ENCODE measurements at regions not wholly inside any gene's neighbourhood (a gene's known extent, or its start where the extent isn't known, plus 50 kb on each side); places are given as distances from the start of the nearest gene placed in this dataset.

DNA sequence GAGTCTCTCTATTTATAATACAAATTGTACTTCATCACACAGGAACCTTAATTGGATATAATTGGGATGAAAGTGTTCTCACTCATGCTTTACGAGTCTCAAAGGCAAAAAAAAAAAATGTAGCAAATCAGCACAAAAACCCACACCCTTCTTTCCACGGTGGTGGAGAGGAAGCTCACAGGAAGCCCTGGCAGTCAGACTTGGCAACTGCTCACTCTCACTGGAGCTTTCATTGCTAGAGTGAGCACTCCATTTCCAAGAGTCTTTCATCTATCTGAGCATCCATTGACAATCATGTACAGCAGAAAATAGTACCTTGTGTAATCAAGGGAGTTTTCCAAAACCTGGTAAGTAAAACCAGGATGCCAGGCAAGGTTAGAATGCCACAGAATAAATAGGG is 2159.4 kb upstream of the AGA start:
- no peak for DNase-seq (ENCODE audit: extremely low spot score, unreplicated experiment)
- peaks cover 2% of the 10 kb centered on the region for H3K36me3 Mint-ChIP-seq (ENCODE audit: unreplicated experiment)
- no peak overlapping the region for H3K27ac Mint-ChIP-seq (ENCODE audit: unreplicated experiment)
- H3K4me1 Mint-ChIP-seq (ENCODE audit: unreplicated experiment) = no peaks in the 10 kb centered on the region
- TF ChIP-seq, protein P1, sequence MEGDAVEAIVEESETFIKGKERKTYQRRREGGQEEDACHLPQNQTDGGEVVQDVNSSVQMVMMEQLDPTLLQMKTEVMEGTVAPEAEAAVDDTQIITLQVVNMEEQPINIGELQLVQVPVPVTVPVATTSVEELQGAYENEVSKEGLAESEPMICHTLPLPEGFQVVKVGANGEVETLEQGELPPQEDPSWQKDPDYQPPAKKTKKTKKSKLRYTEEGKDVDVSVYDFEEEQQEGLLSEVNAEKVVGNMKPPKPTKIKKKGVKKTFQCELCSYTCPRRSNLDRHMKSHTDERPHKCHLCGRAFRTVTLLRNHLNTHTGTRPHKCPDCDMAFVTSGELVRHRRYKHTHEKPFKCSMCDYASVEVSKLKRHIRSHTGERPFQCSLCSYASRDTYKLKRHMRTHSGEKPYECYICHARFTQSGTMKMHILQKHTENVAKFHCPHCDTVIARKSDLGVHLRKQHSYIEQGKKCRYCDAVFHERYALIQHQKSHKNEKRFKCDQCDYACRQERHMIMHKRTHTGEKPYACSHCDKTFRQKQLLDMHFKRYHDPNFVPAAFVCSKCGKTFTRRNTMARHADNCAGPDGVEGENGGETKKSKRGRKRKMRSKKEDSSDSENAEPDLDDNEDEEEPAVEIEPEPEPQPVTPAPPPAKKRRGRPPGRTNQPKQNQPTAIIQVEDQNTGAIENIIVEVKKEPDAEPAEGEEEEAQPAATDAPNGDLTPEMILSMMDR (IDR thresholded peaks at IDR 0.05) = no peak
- no peaks in the 10 kb centered on the region for H3K27me3 Mint-ChIP-seq (ENCODE audit: unreplicated experiment)
- no peak overlapping the region for H3K4me3 Mint-ChIP-seq (ENCODE audit: unreplicated experiment)
- H3K9me3 Mint-ChIP-seq (ENCODE audit: unreplicated experiment) = peaks cover 9% of the 10 kb centered on the region

DNA sequence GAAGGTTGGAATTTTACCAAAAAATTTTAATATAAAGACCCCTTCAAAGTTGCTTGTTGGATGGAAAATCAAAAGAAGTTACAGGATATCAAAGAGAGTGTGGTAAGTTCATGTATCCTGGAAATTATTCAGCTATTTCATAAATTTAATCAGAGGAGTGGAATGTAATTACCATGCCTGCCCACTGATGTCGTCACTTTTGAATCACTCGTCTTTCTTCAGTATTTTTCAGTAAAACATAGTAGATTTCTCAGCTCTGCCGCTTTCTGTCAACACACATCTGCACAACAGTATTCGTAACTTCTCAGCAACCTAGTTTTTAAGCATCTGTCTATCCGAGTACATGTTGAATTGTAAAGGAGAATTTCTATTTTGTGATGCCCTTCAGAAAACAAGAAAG is 2163.0 kb upstream of the AGA start:
- TF ChIP-seq, protein P1 (IDR thresholded peaks at IDR 0.05) = no peak
- peaks cover 9% of the 10 kb centered on the region for H3K9me3 Mint-ChIP-seq (ENCODE audit: unreplicated experiment)
- no peak for DNase-seq (ENCODE audit: extremely low spot score, unreplicated experiment)
- peaks cover 2% of the 10 kb centered on the region for H3K36me3 Mint-ChIP-seq (ENCODE audit: unreplicated experiment)
- no peaks in the 10 kb centered on the region for H3K27me3 Mint-ChIP-seq (ENCODE audit: unreplicated experiment)
- no peak overlapping the region for H3K27ac Mint-ChIP-seq (ENCODE audit: unreplicated experiment)
- no peaks in the 10 kb centered on the region for H3K4me1 Mint-ChIP-seq (ENCODE audit: unreplicated experiment)
- no peak overlapping the region for H3K4me3 Mint-ChIP-seq (ENCODE audit: unreplicated experiment)

DNA sequence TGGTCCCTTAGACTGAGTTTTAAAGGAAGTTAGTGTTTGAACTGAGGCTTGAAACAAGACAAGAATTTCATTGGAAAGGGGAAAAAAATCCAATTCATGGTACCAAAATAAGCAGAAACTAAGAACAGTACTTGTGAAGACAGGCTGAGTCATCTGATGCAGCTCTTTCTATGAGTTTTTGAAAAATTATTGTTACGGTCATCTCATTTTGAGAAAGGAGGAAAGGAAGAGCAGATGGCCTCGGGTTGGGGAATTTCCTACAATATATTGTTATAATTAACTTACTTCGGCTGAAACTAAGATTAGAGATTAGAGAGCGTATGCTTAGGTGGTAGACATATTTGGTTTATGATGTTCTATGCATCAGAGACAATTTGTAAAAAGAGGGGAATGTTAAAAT is 2164.8 kb upstream of the AGA start:
- TF ChIP-seq, protein P1 (IDR thresholded peaks at IDR 0.05) = no peak
- Mint-ChIP-seq H3K4me3 (ENCODE audit: unreplicated experiment) (no peak overlapping the region), H3K27ac (ENCODE audit: unreplicated experiment) (no peak overlapping the region), H3K9me3 (ENCODE audit: unreplicated experiment) (peaks cover 9% of the 10 kb centered on the region), H3K36me3 (ENCODE audit: unreplicated experiment) (peaks cover 2% of the 10 kb centered on the region), H3K4me1 (ENCODE audit: unreplicated experiment) (no peaks in the 10 kb centered on the region), H3K27me3 (ENCODE audit: unreplicated experiment) (no peaks in the 10 kb centered on the region)
- no peak for DNase-seq (ENCODE audit: extremely low spot score, unreplicated experiment)

DNA sequence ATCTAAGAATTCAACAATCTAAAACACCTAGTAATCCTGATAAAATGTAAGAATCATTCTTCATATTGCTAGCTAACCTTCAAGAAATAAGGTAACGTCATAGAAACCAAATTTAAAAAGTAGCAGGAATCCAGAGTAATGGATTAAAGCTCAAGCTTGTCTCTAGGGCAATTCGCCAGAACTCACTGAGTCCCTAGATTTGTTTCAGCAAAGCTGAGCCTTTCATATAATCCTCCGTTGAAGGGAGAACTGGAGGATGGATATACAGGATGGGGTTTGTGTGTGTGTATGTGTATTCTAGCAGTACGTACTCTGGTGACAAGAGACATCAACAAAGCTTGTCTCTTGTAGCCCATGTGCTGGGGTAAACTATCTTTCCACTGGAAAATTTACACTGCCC is 2173.5 kb upstream of the AGA start:
- Mint-ChIP-seq H3K4me1 (ENCODE audit: unreplicated experiment) (no peaks in the 10 kb centered on the region), H3K36me3 (ENCODE audit: unreplicated experiment) (no peaks in the 10 kb centered on the region), H3K27me3 (ENCODE audit: unreplicated experiment) (no peaks in the 10 kb centered on the region), H3K4me3 (ENCODE audit: unreplicated experiment) (no peak overlapping the region), H3K27ac (ENCODE audit: unreplicated experiment) (no peak overlapping the region), H3K9me3 (ENCODE audit: unreplicated experiment) (no peaks in the 10 kb centered on the region)
- TF ChIP-seq, protein P1 (IDR thresholded peaks at IDR 0.05) = no peak
- no peak for DNase-seq (ENCODE audit: extremely low spot score, unreplicated experiment)

DNA sequence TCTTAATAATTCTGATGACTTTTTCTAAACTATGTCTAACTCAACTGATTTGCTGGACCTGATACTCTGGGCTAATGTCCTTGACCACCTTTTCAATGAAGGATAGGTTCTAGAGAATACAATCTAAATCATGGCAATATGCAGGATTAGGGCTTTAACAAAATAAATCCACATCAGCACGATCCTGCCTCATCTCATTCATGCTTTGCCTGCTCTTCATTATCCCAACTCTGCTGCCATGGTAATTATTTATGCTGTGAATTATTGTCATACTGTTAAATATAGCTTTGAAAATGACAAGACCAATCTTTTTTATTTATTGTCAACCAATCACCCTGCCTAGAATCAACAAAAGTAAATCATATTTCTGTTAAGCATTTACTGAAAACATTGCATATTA is 2176.7 kb upstream of the AGA start:
- no peaks in the 10 kb centered on the region for H3K27me3 Mint-ChIP-seq (ENCODE audit: unreplicated experiment)

More for the DNA sequence above, 2176.7 kb upstream of the AGA start:
- no peak overlapping the region for H3K4me3 Mint-ChIP-seq (ENCODE audit: unreplicated experiment)
- H3K27ac Mint-ChIP-seq (ENCODE audit: unreplicated experiment) = no peak overlapping the region
- TF ChIP-seq, protein P1 (IDR thresholded peaks at IDR 0.05) = no peak
- H3K36me3 Mint-ChIP-seq (ENCODE audit: unreplicated experiment) = no peaks in the 10 kb centered on the region
- H3K9me3 Mint-ChIP-seq (ENCODE audit: unreplicated experiment) = no peaks in the 10 kb centered on the region
- no peak for DNase-seq (ENCODE audit: extremely low spot score, unreplicated experiment)
- H3K4me1 Mint-ChIP-seq (ENCODE audit: unreplicated experiment) = peaks cover 3% of the 10 kb centered on the region

Measured in osteocyte (in vitro differentiated cells).